HEK293T (cell line): ENCODE measurements at regions not wholly inside any gene's neighbourhood (a gene's known extent, or its start where the extent isn't known, plus 50 kb on each side); places are given as distances from the start of the nearest gene placed in this dataset.

Experiments used
- CTCF ChIA-PET: fragments of 350-600 bp; formaldehyde crosslinking; extraction: SDS; loops from one replicate; lab custom pipeline; 2021; ENCODE audit warnings: antibody characterized with exemption, inconsistent platforms; lab: Yijun Ruan, JAX
- POLR2A ChIA-PET: fragments of 350-600 bp; formaldehyde crosslinking; extraction: SDS; loops from one replicate; lab custom pipeline; 2020; ENCODE audit warnings: antibody characterized with exemption, inconsistent platforms; lab: Yijun Ruan, JAX
- DNase-seq: peaks from one replicate; pipeline ENCODE4 v3.0.0; 2012; ENCODE audit warnings: mixed read lengths; ENCODE audit errors: extremely low spot score
- ARNT ChIP-seq: fragments of 450-650 bp; IDR thresholded peaks from 2 replicates; pipeline ENCODE4 v1.6.1; 2017; ENCODE audit warnings: mild to moderate bottlenecking
- BHLHE40 ChIP-seq: fragments of 450-650 bp; IDR thresholded peaks from 2 replicates; pipeline ENCODE4 v1.6.1; 2016; ENCODE audit warnings: mild to moderate bottlenecking, moderate library complexity, borderline replicate concordance
- CTBP1 ChIP-seq: fragments of 450-650 bp; IDR thresholded peaks from 2 replicates; pipeline ENCODE4 v1.6.1; 2016; ENCODE audit warnings: borderline replicate concordance
- ELF4 ChIP-seq: fragments of 450-650 bp; IDR thresholded peaks from 2 replicates; pipeline ENCODE4 v1.6.1; 2017; ENCODE audit warnings: antibody characterized with exemption
- FOXA1 ChIP-seq: fragments of 450-650 bp; IDR thresholded peaks from 2 replicates; pipeline ENCODE4 v1.6.1; 2016; ENCODE audit warnings: mild to moderate bottlenecking
- FOXK2 ChIP-seq: fragments of 450-650 bp; IDR thresholded peaks from 2 replicates; pipeline ENCODE4 v1.6.1; 2016; ENCODE audit warnings: mild to moderate bottlenecking
- FOXM1 ChIP-seq: fragments of 450-650 bp; IDR thresholded peaks from 2 replicates; pipeline ENCODE4 v1.6.1; 2017; ENCODE audit warnings: mild to moderate bottlenecking, borderline replicate concordance
- HDGF ChIP-seq: fragments of 450-650 bp; IDR thresholded peaks from 2 replicates; pipeline ENCODE4 v1.6.1; 2017; ENCODE audit warnings: antibody characterized with exemption, borderline replicate concordance
- L3MBTL2 ChIP-seq: fragments of 450-650 bp; conservative IDR thresholded peaks from 2 replicates; pipeline ENCODE4 v1.6.1; 2016; ENCODE audit warnings: mild to moderate bottlenecking
- LEF1 ChIP-seq: fragments of 450-650 bp; IDR thresholded peaks from 2 replicates; pipeline ENCODE4 v1.6.1; 2017; ENCODE audit warnings: mild to moderate bottlenecking, borderline replicate concordance
- NFRKB ChIP-seq: fragments of 450-650 bp; IDR thresholded peaks from 2 replicates; pipeline ENCODE4 v1.6.1; 2016; ENCODE audit warnings: mild to moderate bottlenecking, moderate library complexity
- SP1 ChIP-seq: fragments of 450-650 bp; IDR thresholded peaks from 2 replicates; pipeline ENCODE4 v1.6.1; 2017
- SUZ12 ChIP-seq: fragments of 450-650 bp; IDR thresholded peaks from 2 replicates; pipeline ENCODE4 v1.6.1; 2016; ENCODE audit warnings: mild to moderate bottlenecking
- TARDBP ChIP-seq: fragments of 450-650 bp; IDR thresholded peaks from 2 replicates; pipeline ENCODE4 v1.6.1; 2016
- ZNF384 ChIP-seq: fragments of 450-650 bp; IDR thresholded peaks from 2 replicates; pipeline ENCODE4 v1.6.1; 2016
- TF ChIP-seq, protein P1 (sequence below): fragments of 450-650 bp; IDR thresholded peaks from 2 replicates; pipeline ENCODE4 v1.6.1; 2016

DNA sequence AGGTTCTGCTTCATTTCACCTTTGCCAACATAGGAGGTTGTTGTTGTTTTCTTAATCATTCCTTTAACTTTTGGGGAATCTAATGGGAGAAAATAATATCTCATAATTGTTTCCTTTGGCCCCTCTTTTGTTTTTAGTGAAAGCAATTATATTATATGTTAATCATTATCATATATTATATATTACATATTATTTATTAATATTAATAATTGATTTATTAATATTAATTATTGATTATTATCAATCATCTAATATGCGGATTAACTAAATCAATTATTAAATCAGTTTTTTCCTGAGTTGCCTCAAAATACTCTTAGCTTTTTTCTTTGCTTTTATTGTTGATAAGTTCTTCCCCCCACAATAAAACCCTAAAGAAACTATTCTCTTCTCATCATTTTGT lies 443.8 kb downstream of the GATA3 start:
- no peak for DNase-seq
- POLR2A ChIA-PET, result no interaction called here
- no peak for TF ChIP-seq FOXA1
- TF ChIP-seq SUZ12, result no peak
- no peak for TF ChIP-seq L3MBTL2
- no peak for TF ChIP-seq FOXK2
- TF ChIP-seq HDGF, result no peak
- no peak for TF ChIP-seq ARNT
- TF ChIP-seq ELF4, result no peak
- TF ChIP-seq TARDBP, result no peak
- no peak for TF ChIP-seq CTBP1
- TF ChIP-seq BHLHE40, result no peak
- no peak for TF ChIP-seq ZNF384
- no peak for TF ChIP-seq FOXM1
- no peak for TF ChIP-seq LEF1
- TF ChIP-seq SP1, result no peak
- TF ChIP-seq NFRKB, result no peak
- TF ChIP-seq, protein P1, sequence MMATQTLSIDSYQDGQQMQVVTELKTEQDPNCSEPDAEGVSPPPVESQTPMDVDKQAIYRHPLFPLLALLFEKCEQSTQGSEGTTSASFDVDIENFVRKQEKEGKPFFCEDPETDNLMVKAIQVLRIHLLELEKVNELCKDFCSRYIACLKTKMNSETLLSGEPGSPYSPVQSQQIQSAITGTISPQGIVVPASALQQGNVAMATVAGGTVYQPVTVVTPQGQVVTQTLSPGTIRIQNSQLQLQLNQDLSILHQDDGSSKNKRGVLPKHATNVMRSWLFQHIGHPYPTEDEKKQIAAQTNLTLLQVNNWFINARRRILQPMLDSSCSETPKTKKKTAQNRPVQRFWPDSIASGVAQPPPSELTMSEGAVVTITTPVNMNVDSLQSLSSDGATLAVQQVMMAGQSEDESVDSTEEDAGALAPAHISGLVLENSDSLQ, result no peak
- CTCF ChIA-PET, result no interaction called here

DNA sequence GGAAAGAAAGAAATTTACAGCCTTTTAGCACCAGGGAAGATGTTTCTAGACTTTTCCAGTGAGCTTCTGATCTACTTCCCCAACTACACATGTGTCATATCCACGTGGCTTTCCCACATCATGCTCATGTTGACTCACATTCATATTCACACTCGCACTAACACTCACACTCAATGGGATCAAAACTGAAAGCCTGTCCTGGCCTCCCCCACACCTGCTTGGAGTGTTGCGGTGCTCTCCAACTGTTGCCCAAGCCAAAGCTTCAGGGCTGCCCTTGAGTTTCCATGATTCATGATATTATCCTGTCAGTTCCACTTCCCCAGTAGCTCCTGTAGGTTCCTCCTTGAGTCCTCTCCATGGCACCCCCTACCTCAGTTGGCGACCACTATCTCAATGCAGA lies 444.4 kb downstream of the GATA3 start:
- ChIA-PET POLR2A (no interaction called here), CTCF (interaction anchor here (0.5 to 0.6 kb wide), 2 partner anchors 433 to 779 kb away, joined by 3 to 4 read pairs; no protein-coding TSS in a partner anchor)
- DNase-seq, result no peak
- TF ChIP-seq TARDBP (no peak), LEF1 (no peak), BHLHE40 (no peak), ELF4 (no peak), ARNT (no peak), FOXK2 (no peak)

- DNase-seq, result no peak
- POLR2A ChIA-PET, result no interaction called here
Observed at GRCh38 chr10:8499312-8499711, 444.8 kb downstream of the GATA3 start.

GRCh38 chr10:8499752-8500390 lies 445.4 kb downstream of the GATA3 start:
- ChIA-PET POLR2A (no interaction called here), CTCF (no interaction called here)
- TF ChIP-seq TARDBP, result no peak
- no peak for TF ChIP-seq LEF1
- no peak for TF ChIP-seq ARNT
- no peak for TF ChIP-seq CTBP1
- no peak for TF ChIP-seq SUZ12
- TF ChIP-seq BHLHE40, result no peak
- no peak for TF ChIP-seq HDGF
- no peak for TF ChIP-seq FOXA1
- no peak for TF ChIP-seq FOXK2
- TF ChIP-seq SP1, result no peak
- no peak for TF ChIP-seq ELF4
- TF ChIP-seq NFRKB, result no peak
- TF ChIP-seq FOXM1, result no peak
- TF ChIP-seq, protein P1, result no peak
- TF ChIP-seq ZNF384, result no peak
- TF ChIP-seq L3MBTL2, result no peak
- no peak for DNase-seq

More at GRCh38 chr10:8499312-8499711, 444.8 kb downstream of the GATA3 start:
- no peak for TF ChIP-seq SP1
- no peak for TF ChIP-seq NFRKB
- no peak for TF ChIP-seq FOXM1
- TF ChIP-seq ELF4, result no peak
- TF ChIP-seq ARNT, result no peak
- CTCF ChIA-PET, result interaction anchor here (0.6 kb wide), 1 partner anchor 433 kb away, joined by 3 read pairs; no protein-coding TSS in a partner anchor

- no peak for DNase-seq
- ChIA-PET POLR2A (no interaction called here), CTCF (no interaction called here)
- no peak for TF ChIP-seq NFRKB
- no peak for TF ChIP-seq CTBP1
- no peak for TF ChIP-seq FOXA1
- no peak for TF ChIP-seq LEF1
- no peak for TF ChIP-seq SP1
- TF ChIP-seq, protein P1, result no peak
- no peak for TF ChIP-seq BHLHE40
- TF ChIP-seq TARDBP, result no peak
- no peak for TF ChIP-seq ARNT
- TF ChIP-seq FOXM1, result no peak
- TF ChIP-seq HDGF, result no peak
- no peak for TF ChIP-seq L3MBTL2
- TF ChIP-seq SUZ12, result no peak
- no peak for TF ChIP-seq ZNF384
- TF ChIP-seq FOXK2, result no peak
- TF ChIP-seq ELF4, result no peak
Observed at GRCh38 chr10:8502573-8502972, 448.1 kb downstream of the GATA3 start.

GRCh38 chr10:8504499-8504898 lies 450.0 kb downstream of the GATA3 start:
- CTCF ChIA-PET, result no interaction called here
- DNase-seq, result no peak
- TF ChIP-seq FOXM1, result no peak
- no peak for TF ChIP-seq LEF1
- no peak for TF ChIP-seq ELF4
- no peak for TF ChIP-seq SUZ12
- TF ChIP-seq CTBP1, result no peak
- POLR2A ChIA-PET, result no interaction called here
